ENCODE measurements at regions not wholly inside any gene's neighbourhood (a gene's known extent, or its start where the extent isn't known, plus 50 kb on each side); places are given as distances from the start of the nearest gene placed in this dataset.
"Not testable (repeated sequence)": the region's sequence is repeated elsewhere in the genome, so short reads cannot be mapped to it uniquely, and the experiment has no call there.

- CTCF ChIA-PET = no interaction called here
- ATAC-seq = no peak
- DNase-seq = no peak
- no peaks in the 10 kb centered on the region for H3K36me3 Mint-ChIP-seq
- peaks cover 2% of the 10 kb centered on the region for H3K9me3 Mint-ChIP-seq (ENCODE audit: low read depth)
- no peak overlapping the region for H3K27ac Mint-ChIP-seq
- H3K4me1 Mint-ChIP-seq = no peaks in the 10 kb centered on the region
- no peak overlapping the region for H3K4me3 Mint-ChIP-seq
- no peaks in the 10 kb centered on the region for H3K27me3 Mint-ChIP-seq
These were observed 91.9 kb upstream of the CLVS2 start for GRCh38 chr6:122904166-122904565.

DNA sequence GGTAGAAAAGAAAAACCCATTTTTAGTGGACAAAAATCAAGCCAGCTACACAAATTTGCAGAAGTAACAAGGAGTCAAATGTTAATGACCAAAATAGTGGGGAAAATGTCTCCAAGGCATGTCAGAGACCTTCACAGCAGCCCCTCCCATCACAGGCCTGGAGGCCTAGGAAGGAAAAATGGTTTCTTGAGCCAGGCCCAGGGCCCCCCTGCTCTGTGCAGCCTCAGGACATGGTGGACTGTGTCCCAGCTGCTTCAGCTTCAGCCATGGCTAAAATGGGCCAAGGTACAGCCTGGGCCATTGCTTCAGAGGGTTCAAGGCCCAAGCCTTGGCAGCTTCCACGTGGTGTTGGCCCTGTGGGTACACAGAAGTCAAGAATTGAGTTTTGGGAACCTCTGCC is 82.5 kb upstream of the CLVS2 start:
- peaks cover 7% of the 10 kb centered on the region for H3K9me3 Mint-ChIP-seq (ENCODE audit: low read depth)
- H3K36me3 Mint-ChIP-seq = no peaks in the 10 kb centered on the region
- CTCF ChIA-PET = no interaction called here
- no peak overlapping the region for H3K27ac Mint-ChIP-seq
- no peak overlapping the region for H3K4me3 Mint-ChIP-seq
- DNase-seq (no peak), ATAC-seq (no peak)
- no peaks in the 10 kb centered on the region for H3K4me1 Mint-ChIP-seq
- no peaks in the 10 kb centered on the region for H3K27me3 Mint-ChIP-seq

DNA sequence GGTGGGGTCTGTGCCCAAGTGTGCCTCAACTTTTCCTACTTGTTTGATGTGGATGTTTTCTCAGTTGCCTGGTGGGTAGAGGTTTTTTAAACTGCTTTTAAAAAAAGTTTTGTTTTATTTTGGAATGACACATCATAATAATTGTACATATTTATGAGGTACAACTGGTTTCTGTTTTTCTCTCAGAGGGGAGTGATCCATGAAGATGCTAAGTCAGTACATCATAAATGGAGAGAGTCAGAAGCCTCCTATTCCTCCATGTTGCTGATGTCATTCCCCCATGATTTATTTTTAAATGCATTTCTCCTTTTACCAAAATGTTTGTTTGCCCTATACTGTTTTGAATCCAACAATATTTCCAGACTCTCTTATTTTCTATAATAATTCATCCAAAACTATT is 77.3 kb upstream of the CLVS2 start:
- H3K27me3 Mint-ChIP-seq = no peaks in the 10 kb centered on the region
- H3K4me1 Mint-ChIP-seq = no peaks in the 10 kb centered on the region
- H3K9me3 Mint-ChIP-seq (ENCODE audit: low read depth) = peaks cover 7% of the 10 kb centered on the region
- H3K4me3 Mint-ChIP-seq = no peak overlapping the region
- H3K36me3 Mint-ChIP-seq = no peaks in the 10 kb centered on the region
- H3K27ac Mint-ChIP-seq = no peak overlapping the region
- DNase-seq = no peak
- no peak for ATAC-seq
- CTCF ChIA-PET = no interaction called here

- H3K36me3 Mint-ChIP-seq = no peaks in the 10 kb centered on the region
- no peak overlapping the region for H3K27ac Mint-ChIP-seq
- H3K4me3 Mint-ChIP-seq = no peak overlapping the region
- no peak for ATAC-seq
- H3K27me3 Mint-ChIP-seq = no peaks in the 10 kb centered on the region
- H3K9me3 Mint-ChIP-seq (ENCODE audit: low read depth) = peaks cover 3% of the 10 kb centered on the region
- DNase-seq = no peak
- no peaks in the 10 kb centered on the region for H3K4me1 Mint-ChIP-seq
- CTCF ChIA-PET = no interaction called here
These were observed 65.5 kb upstream of the CLVS2 start for GRCh38 chr6:122930252-122931180.

- Mint-ChIP-seq H3K27ac (no peak overlapping the region), H3K4me3 (no peak overlapping the region), H3K27me3 (no peaks in the 10 kb centered on the region), H3K9me3 (ENCODE audit: low read depth) (peaks cover 3% of the 10 kb centered on the region), H3K4me1 (no peaks in the 10 kb centered on the region), H3K36me3 (no peaks in the 10 kb centered on the region)
- no peak for ATAC-seq
- CTCF ChIA-PET = no interaction called here
- DNase-seq = no peak
These were observed 64.1 kb upstream of the CLVS2 start for GRCh38 chr6:122931916-122932315.

DNA sequence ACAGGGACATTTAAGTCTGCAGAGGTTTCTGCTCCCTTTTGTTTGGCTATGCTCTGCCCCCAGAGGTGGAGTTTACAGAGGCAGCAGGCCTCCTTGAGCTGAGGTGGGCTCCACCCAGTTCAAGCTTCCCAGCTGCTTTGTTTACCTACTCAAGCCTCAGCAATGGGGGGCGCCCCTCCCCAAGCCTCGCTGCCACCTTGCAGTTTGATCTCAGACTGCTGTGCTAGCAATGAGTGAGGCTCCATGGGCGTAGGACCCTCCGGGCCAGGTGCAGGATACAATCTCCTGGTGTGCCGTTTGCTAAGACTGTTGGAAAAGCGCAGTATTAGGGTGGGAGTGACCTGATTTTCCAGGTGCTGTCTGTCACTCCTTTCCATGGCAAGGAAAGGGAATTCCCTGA is 51.1 kb upstream of the CLVS2 start:
- H3K4me3 Mint-ChIP-seq; ATAC-seq; H3K36me3 Mint-ChIP-seq; H3K27me3 Mint-ChIP-seq; H3K9me3 Mint-ChIP-seq (ENCODE audit: low read depth); CTCF ChIA-PET; DNase-seq; H3K4me1 Mint-ChIP-seq; H3K27ac Mint-ChIP-seq: not testable (repeated sequence)

Data from activated CD8-positive, alpha-beta memory T cell treated with anti-CD3 and anti-CD28 coated beads, Interleukin-2, amount 10 ng/mL, durations not matched to agents 7 days and 5 days (primary cell).